ENCODE measurements at regions not wholly inside any gene's neighbourhood (a gene's known extent, or its start where the extent isn't known, plus 50 kb on each side); places are given as distances from the start of the nearest gene placed in this dataset.

- TF ChIP-seq MXI1 (conservative IDR thresholded peaks at IDR 0.05; ENCODE audit: poor library complexity, severe bottlenecking) (no peak), TAF1 (IDR thresholded peaks at IDR 0.05; ENCODE audit: low read depth) (no peak)
Observed at GRCh38 chr10:131499566-131499965, 188.0 kb upstream of the TCERG1L start.
